ENCODE measurements at regions not wholly inside any gene's neighbourhood (a gene's known extent, or its start where the extent isn't known, plus 50 kb on each side); places are given as distances from the start of the nearest gene placed in this dataset.
"Not testable (repeated sequence)": the region's sequence is repeated elsewhere in the genome, so short reads cannot be mapped to it uniquely, and the experiment has no call there.

GRCh38 chr5:135157421-135158313 is 123.6 kb upstream of the PITX1 start:
- DNase-seq (ENCODE audit: low read depth), result no peak

GRCh38 chr5:135156715-135157404 is 122.8 kb upstream of the PITX1 start:
- DNase-seq (ENCODE audit: low read depth), result no peak

GRCh38 chr5:135156337-135156714 is 122.3 kb upstream of the PITX1 start:
- no peak for DNase-seq (ENCODE audit: low read depth)

- DNase-seq (ENCODE audit: low read depth), result no peak
These were observed 121.7 kb upstream of the PITX1 start for GRCh38 chr5:135155616-135156214.

GRCh38 chr5:135154961-135155360 is 120.9 kb upstream of the PITX1 start:
- DNase-seq (ENCODE audit: low read depth), result no peak

DNA sequence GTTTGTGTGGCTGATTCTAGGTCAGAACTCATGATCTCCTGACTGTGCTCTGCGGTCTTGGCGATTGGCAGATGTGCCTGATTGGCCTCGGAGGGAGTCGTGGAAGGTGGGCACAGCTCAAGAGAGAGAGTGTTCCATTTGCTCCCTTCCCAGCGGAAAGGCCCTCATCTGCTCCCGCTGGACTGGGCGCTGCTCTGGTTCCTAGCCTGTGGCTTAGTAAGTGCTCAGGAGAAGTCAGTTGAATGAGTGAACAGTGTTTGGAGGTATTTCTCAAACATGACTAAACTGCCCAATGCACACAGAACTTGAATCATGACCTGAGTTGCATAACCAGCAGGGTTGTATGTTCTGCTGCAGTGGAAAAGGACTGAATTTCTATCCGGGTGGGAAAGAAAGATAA is 120.2 kb upstream of the PITX1 start:
- DNase-seq (ENCODE audit: low read depth), result peak; percentile 59

DNA sequence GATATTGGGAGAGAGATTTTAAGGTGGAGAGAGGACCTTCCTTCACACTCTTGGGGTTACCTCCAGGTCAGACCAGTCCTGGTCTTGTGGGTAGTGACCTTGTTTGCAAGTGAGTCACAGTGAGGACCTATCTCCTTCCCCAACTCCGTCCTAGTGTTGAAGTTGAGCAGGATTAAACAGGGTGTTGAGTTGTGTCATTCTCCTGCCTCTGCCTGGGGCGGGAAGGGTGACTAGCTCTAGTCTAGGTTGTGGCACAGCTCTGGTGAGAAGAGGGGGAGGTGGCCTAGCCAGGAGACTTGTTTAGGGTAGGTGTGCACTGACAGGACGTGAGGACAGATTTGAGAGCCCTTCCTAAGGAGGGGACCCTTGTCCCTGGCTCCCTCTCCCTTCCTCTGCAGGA is 119.6 kb upstream of the PITX1 start:
- DNase-seq (ENCODE audit: low read depth), result no peak

DNA sequence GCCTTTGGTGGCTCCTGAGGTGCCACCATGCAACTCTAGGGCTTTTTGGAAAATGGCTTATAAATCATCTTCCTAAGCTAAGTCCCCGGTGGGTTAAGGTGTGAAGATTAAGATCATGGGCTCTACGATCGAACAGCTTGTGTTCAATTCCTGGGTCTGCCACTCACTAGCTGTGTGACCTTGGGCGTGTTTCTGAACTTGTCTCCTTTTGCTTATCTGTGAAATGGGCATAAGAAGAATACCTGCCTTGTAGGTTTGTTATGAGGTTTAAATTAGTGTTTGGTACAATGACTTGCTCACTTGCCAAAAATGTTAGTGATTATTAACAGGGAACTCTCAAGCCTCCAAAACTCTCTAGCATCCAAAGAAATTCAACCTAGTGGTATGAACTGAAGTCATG is 119.2 kb upstream of the PITX1 start:
- DNase-seq (ENCODE audit: low read depth), result no peak

DNA sequence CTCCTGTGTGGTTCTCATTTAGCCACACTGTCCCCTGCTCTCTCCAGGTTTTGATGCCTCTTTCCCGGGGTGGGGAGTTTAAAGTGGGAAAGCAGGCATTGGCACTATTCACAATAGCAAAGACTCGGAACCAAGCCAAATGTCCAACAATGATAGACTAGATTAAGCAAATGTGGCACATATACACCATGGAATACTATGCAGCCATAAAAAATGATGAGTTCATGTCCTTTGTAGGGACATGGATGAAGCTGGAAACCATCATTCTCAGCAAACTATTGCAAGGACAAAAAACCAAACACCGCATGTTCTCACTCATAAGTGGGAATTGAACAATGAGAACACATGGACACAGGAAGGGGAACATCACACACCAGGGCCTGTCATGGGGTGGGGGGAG is 117.6 kb upstream of the PITX1 start:
- not testable (repeated sequence) for DNase-seq (ENCODE audit: low read depth)

DNA sequence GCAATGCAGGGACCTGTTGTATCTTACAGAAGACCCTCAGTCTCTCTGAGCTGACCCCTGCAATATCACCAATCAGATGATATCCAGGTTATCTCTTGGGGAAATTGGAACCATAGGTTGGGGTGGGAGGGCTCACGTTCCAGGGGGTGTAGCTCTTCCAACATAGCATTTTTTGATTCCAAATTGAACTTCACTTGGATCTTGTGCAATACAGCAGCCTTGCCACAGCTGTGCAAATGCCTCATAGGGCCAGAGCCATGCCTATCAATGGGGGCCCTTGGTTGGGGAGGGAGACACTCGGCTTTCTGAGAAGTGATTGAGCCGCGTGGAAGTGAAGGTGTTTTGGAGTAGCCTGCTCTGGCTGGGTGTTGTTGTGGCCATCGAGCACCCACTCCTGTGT is 117.2 kb upstream of the PITX1 start:
- DNase-seq (ENCODE audit: low read depth), result no peak

- no peak for DNase-seq (ENCODE audit: low read depth)
These were observed 116.7 kb upstream of the PITX1 start for GRCh38 chr5:135150767-135151166.

DNA sequence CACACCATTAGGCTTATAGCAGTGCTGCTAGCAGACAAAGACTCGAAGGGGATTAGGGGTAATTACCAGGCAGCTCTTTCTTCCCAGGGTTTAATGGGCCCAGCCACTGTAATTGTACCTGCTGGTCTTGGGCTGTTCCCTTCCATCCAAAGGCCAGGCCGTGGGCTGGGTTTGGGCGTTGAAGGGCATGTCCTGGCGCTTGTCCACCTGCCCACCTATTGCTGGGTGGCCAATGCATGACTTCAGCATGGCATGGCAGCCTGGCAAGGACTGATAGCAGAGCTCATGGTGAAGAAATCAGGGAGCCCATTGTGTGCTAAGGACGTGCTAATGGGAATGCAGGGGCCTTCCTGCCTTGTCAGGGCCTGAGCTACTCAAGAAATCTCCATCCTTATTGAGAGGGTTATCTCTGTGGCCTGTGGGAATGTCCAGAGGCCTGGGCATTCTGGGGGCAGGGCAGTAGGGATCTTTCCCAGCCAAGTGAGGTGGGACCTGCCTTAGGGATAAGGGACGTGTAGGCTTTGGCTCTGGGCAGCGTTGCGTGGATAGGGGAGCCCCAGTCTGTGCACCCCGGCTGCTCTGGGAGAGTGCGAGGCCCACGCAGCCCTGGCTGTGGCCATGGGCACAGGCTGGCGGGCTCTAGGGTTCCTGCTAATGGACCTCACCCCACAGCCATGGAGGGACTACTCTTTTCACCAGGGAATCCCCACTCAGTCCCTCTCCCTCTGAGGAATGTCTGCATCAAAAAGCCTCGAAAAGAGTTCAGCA is 116.1 kb upstream of the PITX1 start:
- no peak for DNase-seq (ENCODE audit: low read depth)

- DNase-seq (ENCODE audit: low read depth), result no peak
These were observed 115.4 kb upstream of the PITX1 start for GRCh38 chr5:135149229-135149955.

DNA sequence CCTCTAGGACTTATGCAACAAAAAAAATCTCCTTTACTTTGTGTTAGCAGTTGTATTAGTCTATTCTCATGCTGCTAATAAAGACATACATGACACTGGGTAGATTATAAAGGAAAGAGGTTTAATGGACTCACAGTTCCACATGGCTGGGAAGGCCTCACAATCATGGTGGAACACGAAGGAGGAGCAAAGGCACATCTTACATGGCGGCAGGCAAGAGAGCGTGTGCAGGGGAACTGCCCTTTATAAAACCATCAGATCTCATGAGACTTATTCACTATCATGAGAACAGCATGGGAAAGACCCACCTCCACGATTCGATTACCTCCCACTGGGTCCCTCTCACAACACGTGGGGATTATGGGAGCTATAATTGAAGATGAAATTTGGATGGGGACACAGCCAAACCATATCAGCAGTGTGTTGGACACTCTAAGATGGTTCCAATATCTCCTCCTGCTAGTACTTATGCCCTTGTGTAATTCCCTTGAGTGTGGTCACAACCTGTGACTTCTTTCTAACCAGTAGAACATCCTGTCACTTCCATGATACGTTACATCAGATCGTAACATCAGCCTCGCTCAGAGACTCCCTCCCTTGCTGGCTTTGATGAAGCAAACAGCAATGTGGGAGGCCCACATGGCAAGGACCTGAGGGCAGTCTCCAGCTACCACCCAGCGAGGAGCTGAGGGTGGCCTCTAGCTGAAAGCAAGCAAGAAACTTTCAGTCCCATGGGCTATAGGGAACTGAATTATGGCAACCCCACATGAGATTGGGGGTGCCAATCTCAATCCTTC is 113.5 kb upstream of the PITX1 start:
- no peak for DNase-seq (ENCODE audit: low read depth)

DNA sequence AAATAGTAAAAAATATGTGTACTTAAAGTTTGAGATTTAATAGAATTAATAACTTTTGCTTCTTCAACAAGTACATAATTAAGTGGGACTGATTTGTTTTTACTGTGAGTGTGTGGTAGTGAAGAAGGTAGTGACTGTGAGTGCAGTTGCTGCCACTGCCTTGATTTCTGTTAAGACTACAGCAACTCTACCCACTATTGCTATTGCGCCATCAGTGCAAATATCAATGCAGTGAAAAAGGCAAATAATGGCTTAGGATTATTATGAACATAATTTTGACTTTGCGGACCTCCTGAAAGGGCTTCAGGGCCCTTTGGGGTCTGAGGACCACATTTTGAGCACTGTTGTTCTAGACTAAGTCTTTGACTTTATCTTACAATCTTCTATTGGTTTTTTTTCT is 112.0 kb upstream of the PITX1 start:
- no peak for DNase-seq (ENCODE audit: low read depth)

DNA sequence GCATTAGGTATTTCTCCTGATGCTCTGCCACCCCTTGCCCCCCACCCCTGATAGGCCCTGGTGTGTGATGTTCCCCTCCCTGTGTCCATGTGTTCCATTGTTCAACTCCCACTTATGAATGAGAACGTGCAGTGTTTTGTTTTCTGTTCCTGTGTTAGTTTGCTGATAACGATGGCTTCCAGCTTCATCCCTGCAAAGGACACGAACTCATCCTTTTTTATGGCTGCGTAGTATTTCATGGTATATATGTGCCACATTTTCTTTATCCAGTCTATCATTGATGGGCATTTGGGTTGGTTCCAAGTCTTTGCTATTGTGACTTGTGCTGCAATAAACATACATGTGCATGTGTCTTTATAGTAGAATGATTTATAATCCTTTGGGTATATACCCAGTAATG is 109.7 kb upstream of the PITX1 start:
- not testable (repeated sequence) for DNase-seq (ENCODE audit: low read depth)

DNA sequence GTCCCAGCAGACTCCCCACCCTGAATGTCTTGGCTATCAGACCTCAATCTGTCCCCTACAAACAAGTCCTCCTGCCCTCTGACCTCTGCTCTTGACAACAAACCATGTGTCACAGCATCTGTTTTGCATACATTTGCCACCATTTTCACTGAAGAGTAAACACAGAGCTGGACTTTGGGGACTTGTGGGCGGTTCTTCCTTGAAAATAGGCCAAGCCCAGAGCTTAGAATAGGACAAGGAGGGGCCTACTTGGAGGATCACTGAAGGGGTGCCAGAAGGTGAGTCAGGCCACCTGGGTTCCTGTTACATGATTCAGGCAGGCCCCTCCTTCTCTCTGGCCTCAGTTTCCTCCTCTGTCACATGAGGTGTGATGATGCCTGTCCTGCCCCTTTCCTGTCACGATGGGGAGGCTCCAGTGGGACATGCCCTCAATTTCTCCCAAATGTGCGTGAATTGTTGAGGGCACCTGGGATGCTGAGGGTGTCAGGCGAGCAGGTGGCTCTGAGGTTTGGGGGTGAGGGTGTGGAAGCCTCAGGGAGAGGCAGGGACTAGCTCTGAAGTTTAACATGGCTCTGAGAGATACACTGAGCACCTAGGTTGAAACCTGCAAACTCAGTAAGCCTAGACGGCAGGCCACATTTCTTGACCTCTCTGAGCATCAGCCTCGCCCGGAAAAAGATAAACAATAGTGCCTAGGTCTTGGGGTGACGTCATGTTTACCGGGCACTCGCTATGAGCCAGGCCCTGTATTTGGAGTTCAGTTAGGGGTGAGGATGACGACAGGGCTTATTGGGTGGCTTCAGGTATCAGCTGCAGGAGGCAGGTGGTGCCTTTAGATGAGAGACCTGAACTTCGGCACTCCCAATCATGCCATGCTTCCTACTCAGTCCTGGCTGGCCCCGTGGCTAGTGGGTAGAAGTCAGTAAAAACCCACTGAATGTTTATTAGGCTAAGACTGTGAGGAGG is 107.6 kb upstream of the PITX1 start:
- no peak for DNase-seq (ENCODE audit: low read depth)

DNA sequence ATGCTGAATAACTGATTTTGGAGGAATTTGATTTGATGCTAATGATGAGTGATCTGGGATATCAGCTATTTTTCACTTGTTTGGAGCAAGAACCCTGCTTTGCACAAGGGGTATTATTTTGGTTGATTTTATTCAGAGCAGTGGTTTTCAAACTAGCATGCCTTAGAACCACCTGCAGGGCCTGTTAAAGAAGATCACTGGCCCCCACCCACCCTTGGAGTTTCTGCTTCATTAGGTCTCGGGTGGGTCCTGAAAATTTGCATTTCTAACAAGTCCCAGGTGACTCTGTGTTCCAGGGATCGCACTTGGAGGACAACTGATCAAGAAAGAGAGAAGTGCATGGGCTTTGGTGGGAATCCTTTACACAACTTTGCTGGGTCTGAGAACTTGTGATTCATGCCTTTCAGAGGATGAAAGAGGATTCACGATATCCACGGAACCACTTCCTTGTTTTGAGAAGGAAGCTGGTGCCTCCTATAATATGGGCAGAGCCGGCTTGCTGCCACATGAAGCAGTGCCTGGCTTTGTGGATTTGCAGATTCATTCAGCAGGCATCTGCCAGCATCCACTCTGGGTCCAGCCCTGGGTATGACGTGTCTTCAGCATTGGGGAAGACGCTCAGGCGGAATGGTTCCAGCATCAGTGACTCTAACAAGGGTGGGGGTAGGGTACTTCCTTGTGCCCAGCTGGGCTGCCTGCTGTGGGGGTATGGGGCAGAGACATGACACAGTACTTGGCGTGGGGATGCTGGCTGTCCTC is 106.6 kb upstream of the PITX1 start:
- DNase-seq (ENCODE audit: low read depth), result peak; percentile 14
